Neural cell (in vitro differentiated cells): ENCODE measurements at regions not wholly inside any gene's neighbourhood (a gene's known extent, or its start where the extent isn't known, plus 50 kb on each side); places are given as distances from the start of the nearest gene placed in this dataset.

ENCODE experiments used
- EP300 ChIP-seq: fragments of 450-650 bp; conservative IDR thresholded peaks from 2 replicates; pipeline ENCODE4 v1.6.1; 2014; ENCODE audit warnings: antibody characterized with exemption, mild to moderate bottlenecking, moderate library complexity; ENCODE audit not compliant: poor library complexity, severe bottlenecking
- TF ChIP-seq, protein P1 (sequence below): fragments of 450-650 bp; IDR thresholded peaks from 2 replicates; pipeline ENCODE4 v1.5.1; 2014; ENCODE audit warnings: antibody characterized with exemption, mild to moderate bottlenecking, moderate library complexity; ENCODE audit not compliant: poor library complexity, severe bottlenecking
- TF ChIP-seq, protein P2 (sequence below): IDR thresholded peaks from 2 replicates; pipeline ENCODE4 v1.6.1; 2012; ENCODE audit warnings: borderline replicate concordance

- TF ChIP-seq, protein P1, sequence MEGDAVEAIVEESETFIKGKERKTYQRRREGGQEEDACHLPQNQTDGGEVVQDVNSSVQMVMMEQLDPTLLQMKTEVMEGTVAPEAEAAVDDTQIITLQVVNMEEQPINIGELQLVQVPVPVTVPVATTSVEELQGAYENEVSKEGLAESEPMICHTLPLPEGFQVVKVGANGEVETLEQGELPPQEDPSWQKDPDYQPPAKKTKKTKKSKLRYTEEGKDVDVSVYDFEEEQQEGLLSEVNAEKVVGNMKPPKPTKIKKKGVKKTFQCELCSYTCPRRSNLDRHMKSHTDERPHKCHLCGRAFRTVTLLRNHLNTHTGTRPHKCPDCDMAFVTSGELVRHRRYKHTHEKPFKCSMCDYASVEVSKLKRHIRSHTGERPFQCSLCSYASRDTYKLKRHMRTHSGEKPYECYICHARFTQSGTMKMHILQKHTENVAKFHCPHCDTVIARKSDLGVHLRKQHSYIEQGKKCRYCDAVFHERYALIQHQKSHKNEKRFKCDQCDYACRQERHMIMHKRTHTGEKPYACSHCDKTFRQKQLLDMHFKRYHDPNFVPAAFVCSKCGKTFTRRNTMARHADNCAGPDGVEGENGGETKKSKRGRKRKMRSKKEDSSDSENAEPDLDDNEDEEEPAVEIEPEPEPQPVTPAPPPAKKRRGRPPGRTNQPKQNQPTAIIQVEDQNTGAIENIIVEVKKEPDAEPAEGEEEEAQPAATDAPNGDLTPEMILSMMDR, result no peak
- TF ChIP-seq, protein P2, sequence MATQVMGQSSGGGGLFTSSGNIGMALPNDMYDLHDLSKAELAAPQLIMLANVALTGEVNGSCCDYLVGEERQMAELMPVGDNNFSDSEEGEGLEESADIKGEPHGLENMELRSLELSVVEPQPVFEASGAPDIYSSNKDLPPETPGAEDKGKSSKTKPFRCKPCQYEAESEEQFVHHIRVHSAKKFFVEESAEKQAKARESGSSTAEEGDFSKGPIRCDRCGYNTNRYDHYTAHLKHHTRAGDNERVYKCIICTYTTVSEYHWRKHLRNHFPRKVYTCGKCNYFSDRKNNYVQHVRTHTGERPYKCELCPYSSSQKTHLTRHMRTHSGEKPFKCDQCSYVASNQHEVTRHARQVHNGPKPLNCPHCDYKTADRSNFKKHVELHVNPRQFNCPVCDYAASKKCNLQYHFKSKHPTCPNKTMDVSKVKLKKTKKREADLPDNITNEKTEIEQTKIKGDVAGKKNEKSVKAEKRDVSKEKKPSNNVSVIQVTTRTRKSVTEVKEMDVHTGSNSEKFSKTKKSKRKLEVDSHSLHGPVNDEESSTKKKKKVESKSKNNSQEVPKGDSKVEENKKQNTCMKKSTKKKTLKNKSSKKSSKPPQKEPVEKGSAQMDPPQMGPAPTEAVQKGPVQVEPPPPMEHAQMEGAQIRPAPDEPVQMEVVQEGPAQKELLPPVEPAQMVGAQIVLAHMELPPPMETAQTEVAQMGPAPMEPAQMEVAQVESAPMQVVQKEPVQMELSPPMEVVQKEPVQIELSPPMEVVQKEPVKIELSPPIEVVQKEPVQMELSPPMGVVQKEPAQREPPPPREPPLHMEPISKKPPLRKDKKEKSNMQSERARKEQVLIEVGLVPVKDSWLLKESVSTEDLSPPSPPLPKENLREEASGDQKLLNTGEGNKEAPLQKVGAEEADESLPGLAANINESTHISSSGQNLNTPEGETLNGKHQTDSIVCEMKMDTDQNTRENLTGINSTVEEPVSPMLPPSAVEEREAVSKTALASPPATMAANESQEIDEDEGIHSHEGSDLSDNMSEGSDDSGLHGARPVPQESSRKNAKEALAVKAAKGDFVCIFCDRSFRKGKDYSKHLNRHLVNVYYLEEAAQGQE, result no peak
- TF ChIP-seq EP300, result no peak
These were observed 98.5 kb upstream of the RAB11FIP2 start for GRCh38 chr10:118145256-118145655.
